Peyer's patch (tissue), 4 donors: ENCODE measurements at regions not wholly inside any gene's neighbourhood (a gene's known extent, or its start where the extent isn't known, plus 50 kb on each side); places are given as distances from the start of the nearest gene placed in this dataset.

Source experiments
- DNase-seq, 3 donors: peaks; one replicate each; pipeline ENCODE4 v3.0.0-alpha.2; 2017 to 2019
- H3K27ac ChIP-seq, 4 donors: fragments of 200-600 bp; sonication (generic); one replicate each; pipeline ENCODE4 v1.5.1; 2016 to 2019
- H3K27me3 ChIP-seq, 2 donors: fragments of 200-600 bp; sonication (generic); one replicate each; pipeline ENCODE4 v1.5.1; 2019
- H3K36me3 ChIP-seq, 3 donors: fragments of 200-600 bp; sonication (generic); one replicate each; pipeline ENCODE4 v1.5.1; 2016 to 2019
- H3K4me1 ChIP-seq, 4 donors: fragments of 200-600 bp; sonication (generic); one replicate each; pipeline ENCODE4 v1.5.1; 2016 to 2019
- H3K4me3 ChIP-seq, 4 donors: fragments of 200-600 bp; sonication (generic); 1 replicate in 3 of 4; 2 replicates in 1 of 4; pipeline ENCODE4 v1.5.1; 2016 to 2019; ENCODE audit warnings: mild to moderate bottlenecking in 1 of 4
- H3K9me3 ChIP-seq, 4 donors: fragments of 200-600 bp; sonication (generic); one replicate each; pipeline ENCODE4 v1.5.1; 2016 to 2019; ENCODE audit warnings: mild to moderate bottlenecking in 1 of 4
- CTCF ChIP-seq, 6 experiments: fragments of 450-650 bp in 4 of 6; fragments of 200-600 bp in 2 of 6; sonication (generic) in 1 of 6; IDR thresholded peaks; one replicate each; pipeline ENCODE4 v1.5.1; 2017 to 2019; ENCODE audit warnings: antibody characterized with exemption in 6 of 6, mild to moderate bottlenecking in 3 of 6, moderate library complexity in 1 of 6
- POLR2A ChIP-seq, 2 donors: fragments of 450-650 bp; IDR thresholded peaks; one replicate each; pipeline ENCODE4 v1.5.1; 2017; ENCODE audit warnings: antibody characterized with exemption in 2 of 2, mild to moderate bottlenecking in 2 of 2, moderate library complexity in 2 of 2

- TF ChIP-seq POLR2A (IDR thresholded peaks at IDR 0.05) (no peak), CTCF (IDR thresholded peaks at IDR 0.05) (no peak)
- no peak for DNase-seq
- no peaks in the 10 kb centered on the region for H3K36me3 ChIP-seq
- no peaks in the 10 kb centered on the region for H3K27me3 ChIP-seq
- no peaks in the 10 kb centered on the region for H3K9me3 ChIP-seq
- no peaks in the 10 kb centered on the region for H3K4me1 ChIP-seq
- no peak overlapping the region for H3K27ac ChIP-seq
- H3K4me3 ChIP-seq: no peak overlapping the region
Observed at GRCh38 chr15:69538379-69538778, 85.8 kb downstream of the RPLP1 start.

GRCh38 chr15:69539345-69539744, 86.7 kb downstream of the RPLP1 start:
- H3K27me3 ChIP-seq: no peaks in the 10 kb centered on the region
- no peaks in the 10 kb centered on the region for H3K36me3 ChIP-seq
- H3K27ac ChIP-seq: no peak overlapping the region
- no peak overlapping the region for H3K4me3 ChIP-seq
- no peaks in the 10 kb centered on the region for H3K9me3 ChIP-seq
- TF ChIP-seq POLR2A (IDR thresholded peaks at IDR 0.05): no peak
- no peak for TF ChIP-seq CTCF (IDR thresholded peaks at IDR 0.05)
- no peaks in the 10 kb centered on the region for H3K4me1 ChIP-seq
- no peak for DNase-seq

- H3K27ac ChIP-seq: no peak overlapping the region
- no peaks in the 10 kb centered on the region for H3K27me3 ChIP-seq
- H3K4me1 ChIP-seq: no peaks in the 10 kb centered on the region
- H3K4me3 ChIP-seq: no peak overlapping the region
- no peaks in the 10 kb centered on the region for H3K36me3 ChIP-seq
- no peak for DNase-seq
- no peaks in the 10 kb centered on the region for H3K9me3 ChIP-seq
- TF ChIP-seq POLR2A (IDR thresholded peaks at IDR 0.05) (no peak), CTCF (IDR thresholded peaks at IDR 0.05) (no peak)
Observed at GRCh38 chr15:69540622-69541021, 88.0 kb downstream of the RPLP1 start.

- Histone ChIP-seq H3K9me3 (no peaks in the 10 kb centered on the region), H3K27me3 (no peaks in the 10 kb centered on the region), H3K4me1 (no peaks in the 10 kb centered on the region), H3K4me3 (no peak overlapping the region), H3K36me3 (no peaks in the 10 kb centered on the region), H3K27ac (no peak overlapping the region)
- TF ChIP-seq CTCF (IDR thresholded peaks at IDR 0.05) (no peak), POLR2A (IDR thresholded peaks at IDR 0.05) (no peak)
- peak in 1 of 3 donors; percentile 16 for DNase-seq
Observed at GRCh38 chr15:69542028-69542427, 89.4 kb downstream of the RPLP1 start.

- no peak for TF ChIP-seq CTCF (IDR thresholded peaks at IDR 0.05)
- TF ChIP-seq POLR2A (IDR thresholded peaks at IDR 0.05): no peak
- peak in 1 of 3 donors; percentile 8 for DNase-seq
- Histone ChIP-seq H3K27ac (no peak overlapping the region), H3K4me1 (no peaks in the 10 kb centered on the region), H3K27me3 (no peaks in the 10 kb centered on the region), H3K36me3 (no peaks in the 10 kb centered on the region), H3K9me3 (no peaks in the 10 kb centered on the region), H3K4me3 (no peak overlapping the region)
Observed at GRCh38 chr15:69543681-69544364, 91.2 kb downstream of the RPLP1 start.
